Fibroblast of skin of left quadriceps (primary cell): ENCODE measurements at regions not wholly inside any gene's neighbourhood (a gene's known extent, or its start where the extent isn't known, plus 50 kb on each side); places are given as distances from the start of the nearest gene placed in this dataset.

ENCODE experiments used
- DNase-seq, 2 experiments: peaks; one replicate each; pipeline ENCODE4 v3.0.0-alpha.2; 2013; ENCODE audit warnings: low read depth in 2 of 2

DNA sequence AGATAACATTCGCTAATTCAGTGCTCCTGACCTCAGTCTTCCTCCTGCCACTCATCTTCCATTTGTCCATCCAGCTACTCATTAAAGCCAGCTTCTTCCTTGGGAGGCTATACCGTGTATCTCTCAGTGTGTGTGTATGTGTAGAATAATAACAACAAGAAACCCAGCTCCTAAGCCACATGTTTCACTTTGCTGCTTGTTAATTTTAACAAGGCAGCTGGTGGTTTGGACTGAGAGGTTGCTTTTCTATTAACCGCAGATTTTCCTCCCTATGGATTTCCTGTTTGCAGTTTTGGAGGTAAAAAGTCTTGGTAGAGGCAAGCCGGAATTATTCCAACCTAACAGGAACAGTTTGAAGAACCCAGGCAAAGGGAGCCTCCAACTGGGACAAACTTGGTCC lies 165.0 kb downstream of the ADAMTS15 start:
- DNase-seq: no peak

DNA sequence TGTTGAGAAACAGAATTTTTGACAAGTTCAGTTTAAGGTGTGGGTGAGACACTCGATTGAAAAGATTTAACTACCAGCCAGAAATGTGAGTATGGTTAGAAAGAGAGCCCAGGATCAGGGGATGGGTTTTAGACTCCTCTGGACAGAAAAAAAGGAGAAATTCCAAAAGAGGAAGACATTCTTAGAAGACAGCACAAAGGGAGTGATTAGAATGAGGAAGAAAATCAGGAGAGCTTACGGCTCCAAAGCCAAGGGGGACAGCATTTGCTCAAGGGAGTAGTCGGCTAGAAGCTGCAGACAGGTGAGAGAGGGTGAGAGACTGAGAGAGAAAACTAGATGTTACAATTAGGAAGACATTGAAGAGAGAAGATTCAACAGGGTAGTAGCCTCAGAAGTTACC lies 166.1 kb downstream of the ADAMTS15 start:
- no peak for DNase-seq

DNA sequence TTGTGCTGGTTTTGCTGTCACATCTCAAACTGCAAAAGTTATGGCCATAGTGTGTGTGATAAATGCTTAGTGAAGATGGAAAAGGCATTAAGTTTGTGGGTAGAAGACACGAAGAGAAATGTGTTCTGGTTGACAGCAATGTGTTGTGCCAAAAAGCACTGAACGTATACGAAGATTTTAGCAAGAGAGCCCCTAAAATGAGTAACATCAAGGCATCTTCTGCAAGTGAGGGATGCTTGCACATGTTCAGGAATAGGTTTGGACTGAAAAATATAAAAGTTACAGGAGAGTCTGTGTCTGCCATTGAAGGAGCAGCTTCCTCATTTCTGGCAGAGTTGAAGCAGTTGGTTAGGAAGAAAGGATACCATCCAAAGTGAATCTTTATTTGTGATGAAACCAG lies 167.1 kb downstream of the ADAMTS15 start:
- no peak for DNase-seq

- DNase-seq: no peak
Measured at GRCh38 chr11:130616573-130616972, 168.1 kb downstream of the ADAMTS15 start.

DNA sequence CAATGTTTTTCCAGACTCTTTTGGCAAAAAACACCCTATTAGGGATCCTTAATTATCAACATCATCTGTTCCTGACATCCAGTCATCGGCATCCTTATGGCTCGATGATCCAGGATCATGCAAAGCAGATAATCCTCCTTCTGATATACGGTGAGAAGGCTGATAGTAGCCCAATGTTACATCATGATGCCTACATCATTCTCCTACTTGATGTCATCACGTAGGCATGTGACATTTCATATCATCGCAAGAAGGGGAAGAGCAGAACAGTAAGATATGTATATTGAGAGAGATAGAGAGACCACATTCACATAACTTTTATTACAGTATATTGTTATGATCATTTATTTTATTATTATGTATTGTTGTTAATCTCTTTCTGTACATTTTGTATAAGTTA lies 168.6 kb downstream of the ADAMTS15 start:
- DNase-seq: no peak

- no peak for DNase-seq
Measured at GRCh38 chr11:130620548-130620947, 172.1 kb downstream of the ADAMTS15 start.

DNA sequence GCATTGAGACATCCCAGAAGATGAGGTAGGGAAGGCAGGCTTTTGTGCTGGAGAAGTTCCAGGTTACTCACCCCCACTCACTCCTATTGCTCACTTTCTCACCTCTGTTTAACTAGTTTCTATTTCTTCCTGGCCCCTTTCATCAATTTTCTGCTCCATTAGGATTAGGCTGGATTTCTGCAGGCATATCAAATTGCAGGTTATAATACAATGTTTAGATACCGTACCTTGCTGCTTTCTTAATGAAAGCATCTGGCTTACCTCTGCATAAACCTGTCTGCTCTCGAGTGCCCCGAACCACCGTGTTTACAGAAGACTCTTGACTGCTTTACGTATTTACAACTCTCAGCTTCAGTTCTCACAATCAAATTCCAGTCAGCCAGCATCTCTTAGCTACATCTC lies 173.7 kb downstream of the ADAMTS15 start:
- DNase-seq: no peak

- DNase-seq: no peak
Measured at GRCh38 chr11:130623670-130624668, 175.5 kb downstream of the ADAMTS15 start.

DNA sequence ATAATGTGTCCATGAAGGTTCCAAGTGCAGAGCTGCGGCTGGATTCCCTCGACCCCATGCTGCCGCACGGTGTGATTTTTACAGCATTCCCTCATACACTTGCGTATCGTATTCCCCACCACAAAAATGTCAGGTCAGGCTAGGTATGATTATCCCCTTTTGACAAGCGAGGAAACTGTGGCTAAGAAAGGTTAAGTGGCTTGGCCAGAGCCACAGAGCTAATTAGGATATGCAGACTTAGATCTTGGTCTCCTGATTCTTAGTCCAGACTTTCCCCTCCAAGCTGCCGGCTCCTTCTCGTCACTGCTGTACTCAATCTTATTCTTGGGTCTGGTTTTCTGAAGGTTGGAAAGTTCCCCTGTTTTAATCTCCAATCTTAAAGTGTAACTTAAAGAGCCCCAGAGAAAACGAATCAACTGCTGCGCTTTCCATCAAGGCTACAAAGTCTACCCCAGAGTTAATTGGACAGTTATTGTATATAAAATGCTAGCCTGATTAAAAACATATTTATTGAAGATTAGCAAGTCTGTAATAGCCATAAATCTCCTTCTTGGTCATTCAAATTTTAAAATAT lies 176.6 kb downstream of the ADAMTS15 start:
- DNase-seq: no peak

- peak in 1 of 2 experiments; percentile 46 for DNase-seq
Measured at GRCh38 chr11:130625578-130626306, 177.3 kb downstream of the ADAMTS15 start.

GRCh38 chr11:130629039-130629438 lies 180.6 kb downstream of the ADAMTS15 start:
- DNase-seq: no peak

- peak; percentile 72 to 76 for DNase-seq
Measured at GRCh38 chr11:130631119-130631518, 182.7 kb downstream of the ADAMTS15 start.

DNA sequence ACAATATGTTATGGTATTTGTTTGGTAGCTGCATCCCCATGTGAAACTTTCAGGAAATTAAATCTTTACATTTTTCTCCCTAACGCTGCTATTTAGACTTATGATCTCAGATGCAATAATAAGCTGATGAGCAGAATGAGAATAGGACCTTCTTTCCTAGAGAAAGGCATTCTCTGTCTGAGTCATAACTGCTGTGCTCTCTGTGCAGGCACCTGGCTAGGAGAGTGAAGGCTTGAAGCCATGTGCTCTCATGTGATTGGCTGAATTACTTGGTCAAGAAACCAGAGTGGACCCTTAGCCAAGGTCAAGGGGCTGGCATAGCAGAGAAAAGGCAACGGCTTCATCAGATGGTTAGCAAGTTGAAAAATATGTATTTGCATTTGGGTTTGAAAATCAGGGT lies 185.0 kb downstream of the ADAMTS15 start:
- no peak for DNase-seq

- no peak for DNase-seq
Measured at GRCh38 chr11:130634186-130634585, 185.7 kb downstream of the ADAMTS15 start.

- no peak for DNase-seq
Measured at GRCh38 chr11:130634961-130635473, 186.6 kb downstream of the ADAMTS15 start.

DNA sequence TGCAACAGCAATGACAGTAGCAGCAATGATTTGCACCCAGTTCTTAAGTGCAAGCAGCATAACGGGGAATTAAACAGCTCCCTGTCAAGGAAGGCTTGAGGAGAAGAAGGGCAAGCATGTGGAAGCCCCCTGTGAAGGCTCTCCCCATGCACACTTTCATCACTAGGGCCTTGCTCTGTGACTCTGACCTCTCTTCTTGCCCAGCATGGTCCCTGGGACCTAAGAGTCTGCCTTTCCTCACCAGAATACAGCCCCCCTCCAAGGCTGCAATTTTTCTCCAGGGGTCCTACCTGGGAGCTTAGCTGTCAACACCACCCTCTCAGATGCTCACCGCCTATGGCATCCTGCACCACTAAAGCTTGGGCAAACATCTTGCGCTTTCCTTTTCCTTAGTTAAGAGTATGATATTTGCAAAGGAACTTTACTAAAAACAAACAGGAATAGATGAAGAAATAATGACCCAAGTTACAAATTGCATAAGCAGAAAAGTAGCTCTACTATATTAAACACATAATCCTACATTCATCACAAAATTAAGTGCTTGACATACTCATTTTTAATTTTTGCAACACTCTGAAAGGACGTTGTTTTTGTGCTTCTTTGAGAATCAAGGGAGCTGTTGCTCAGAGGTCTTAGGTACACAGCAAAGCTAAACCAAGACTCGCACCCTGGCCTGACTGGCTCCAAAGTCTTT lies 187.6 kb downstream of the ADAMTS15 start:
- DNase-seq: no peak

GRCh38 chr11:130636722-130637464 lies 188.4 kb downstream of the ADAMTS15 start:
- no peak for DNase-seq

GRCh38 chr11:130637566-130637965 lies 189.1 kb downstream of the ADAMTS15 start:
- no peak for DNase-seq

GRCh38 chr11:130638033-130638432 lies 189.6 kb downstream of the ADAMTS15 start:
- DNase-seq: no peak

DNA sequence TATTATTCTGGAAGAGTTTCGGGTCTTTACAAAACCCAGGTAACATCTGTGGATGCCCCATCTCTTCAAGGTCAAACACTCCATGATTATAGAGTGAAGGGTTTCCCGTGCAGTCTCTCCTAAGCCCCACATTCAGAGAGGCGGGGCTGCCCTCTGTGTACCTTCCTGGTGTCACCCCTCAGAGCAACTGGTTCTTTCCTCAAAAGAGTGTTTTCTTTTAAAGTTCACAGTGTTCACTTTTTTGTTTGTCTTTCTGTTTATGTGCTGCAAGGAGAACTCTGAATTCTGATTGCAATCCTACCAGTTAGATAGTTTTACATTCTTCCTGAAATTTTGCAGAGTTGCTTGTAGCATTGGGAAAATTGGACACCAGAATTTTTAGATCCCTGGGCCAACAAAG lies 190.2 kb downstream of the ADAMTS15 start:
- DNase-seq: no peak

DNA sequence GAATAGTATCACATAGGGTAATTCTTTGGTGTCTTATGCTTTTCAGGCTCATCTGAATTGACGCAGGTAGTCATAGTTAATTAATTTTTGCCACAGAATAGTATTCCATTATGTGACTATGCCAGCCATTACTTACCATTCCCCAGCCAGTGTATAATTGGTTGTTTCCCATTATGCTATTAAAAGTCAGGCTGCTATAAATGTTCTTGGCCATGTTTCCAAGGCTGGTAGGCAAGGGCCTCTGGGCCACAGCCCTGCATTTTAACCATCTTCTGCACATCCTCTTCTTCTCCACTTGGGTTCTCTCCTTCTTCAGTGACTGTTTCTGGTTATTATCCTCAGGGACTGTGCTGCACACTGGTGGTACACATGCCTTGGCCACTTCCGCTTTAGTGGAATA lies 190.9 kb downstream of the ADAMTS15 start:
- DNase-seq: no peak
